ENCODE measurements at regions not wholly inside any gene's neighbourhood (a gene's known extent, or its start where the extent isn't known, plus 50 kb on each side); places are given as distances from the start of the nearest gene placed in this dataset.

DNA sequence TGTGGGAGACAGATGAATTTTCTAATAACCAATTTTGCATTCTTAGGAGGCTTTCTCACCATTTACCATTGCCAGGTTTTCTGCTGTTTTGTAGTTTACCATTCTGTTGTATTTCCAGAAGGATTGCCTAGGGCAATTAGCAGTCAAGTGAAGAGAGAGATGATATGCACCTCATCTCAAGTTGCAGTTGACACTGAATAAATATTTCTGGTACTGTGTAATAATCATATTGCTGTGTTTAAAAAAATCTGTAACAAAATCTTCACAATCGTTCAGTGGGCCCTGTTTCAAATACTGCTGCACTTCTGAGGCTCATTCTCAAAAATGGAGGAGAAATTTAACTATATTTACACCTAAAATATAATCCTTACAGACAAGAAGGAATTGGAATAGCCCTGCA is 706.1 kb upstream of the PTPRD start:
- DNase-seq (ENCODE audit: insufficient read length, low spot score) (no peak), FAIRE-seq (no peak)
- no peak for TF ChIP-seq POLR2A (IDR thresholded peaks at IDR 0.05; ENCODE audit: low read depth, low read length)

DNA sequence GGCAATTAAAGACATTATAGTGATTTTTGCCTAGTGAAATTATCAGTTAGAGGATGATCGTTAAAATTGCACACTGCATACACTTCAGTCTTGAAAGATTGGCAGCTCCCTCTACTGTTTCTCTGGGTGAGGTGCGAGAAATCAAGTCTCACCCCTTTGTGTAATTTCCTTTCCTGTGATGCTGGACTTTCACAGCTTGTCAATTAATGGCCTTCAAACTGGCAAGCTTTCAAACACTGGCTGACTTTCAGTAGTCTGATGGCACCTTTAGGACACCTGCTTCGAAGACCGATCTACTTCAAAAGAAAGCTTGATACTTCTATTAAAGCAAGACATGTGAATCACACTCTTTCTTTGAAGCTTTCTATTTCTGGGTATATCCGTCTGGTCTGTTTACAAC is 706.7 kb upstream of the PTPRD start:
- TF ChIP-seq POLR2A (IDR thresholded peaks at IDR 0.05; ENCODE audit: low read depth, low read length) = no peak
- no peak for DNase-seq (ENCODE audit: insufficient read length, low spot score)
- peak; percentile 73 for FAIRE-seq

DNA sequence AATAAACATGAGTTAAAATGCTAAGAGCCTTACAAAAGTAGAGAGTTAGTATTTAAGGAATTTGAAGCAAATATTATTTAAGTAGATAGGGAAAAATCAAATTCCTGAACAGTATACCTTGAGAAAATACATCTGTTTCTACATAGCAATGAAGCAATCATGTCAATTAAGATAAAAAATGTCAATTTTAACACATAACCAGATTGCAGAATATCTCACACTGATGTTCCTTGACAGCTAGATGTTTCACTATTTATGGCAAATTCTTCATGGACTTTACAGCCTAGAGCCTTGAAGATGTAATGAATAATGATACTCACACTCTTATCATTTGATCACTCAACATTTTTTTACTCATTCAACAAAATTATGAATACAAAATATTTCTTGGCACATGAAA is 708.2 kb upstream of the PTPRD start:
- DNase-seq (ENCODE audit: insufficient read length, low spot score) (no peak), FAIRE-seq (no peak)
- TF ChIP-seq POLR2A (IDR thresholded peaks at IDR 0.05; ENCODE audit: low read depth, low read length) = no peak

DNA sequence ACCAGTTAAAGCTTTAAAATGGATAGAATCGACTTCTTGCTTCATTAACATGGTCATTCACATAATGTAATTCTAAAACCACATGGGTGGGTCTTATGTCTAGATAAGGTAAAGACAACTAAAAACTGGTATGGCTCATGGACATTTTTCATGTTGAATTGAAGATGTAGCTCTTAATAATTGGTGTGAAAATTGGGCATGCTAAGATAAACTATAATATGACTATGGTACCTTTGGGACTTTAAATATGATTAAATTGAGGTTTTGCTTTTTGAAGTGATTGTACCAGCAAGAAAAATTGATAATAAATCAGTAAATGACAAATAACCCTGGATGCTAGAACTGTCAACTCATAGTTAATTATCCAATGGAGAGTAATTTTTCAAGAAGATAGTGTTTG is 710.7 kb upstream of the PTPRD start:
- no peak for FAIRE-seq
- TF ChIP-seq POLR2A (IDR thresholded peaks at IDR 0.05; ENCODE audit: low read depth, low read length) = no peak
- no peak for DNase-seq (ENCODE audit: insufficient read length, low spot score)

DNA sequence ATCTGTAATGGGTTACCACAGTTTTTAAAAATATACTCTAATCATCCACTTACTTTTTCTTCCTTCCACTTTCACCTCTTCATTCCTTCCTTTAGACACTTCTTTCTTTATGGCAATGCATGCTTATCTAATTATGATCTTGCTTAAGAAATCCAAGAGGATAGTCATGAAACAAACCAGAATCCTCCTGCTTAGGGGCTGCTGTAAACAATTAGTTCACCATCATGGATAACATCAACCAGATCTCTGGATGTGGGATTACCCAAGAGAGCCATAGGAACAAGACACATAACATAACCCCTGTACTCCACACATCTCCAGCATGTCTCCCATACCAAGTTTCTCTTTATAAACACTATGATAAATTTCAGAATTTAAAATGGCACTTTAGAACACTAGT is 713.4 kb upstream of the PTPRD start:
- TF ChIP-seq POLR2A (IDR thresholded peaks at IDR 0.05; ENCODE audit: low read depth, low read length) = no peak
- no peak for DNase-seq (ENCODE audit: insufficient read length, low spot score)
- no peak for FAIRE-seq

DNA sequence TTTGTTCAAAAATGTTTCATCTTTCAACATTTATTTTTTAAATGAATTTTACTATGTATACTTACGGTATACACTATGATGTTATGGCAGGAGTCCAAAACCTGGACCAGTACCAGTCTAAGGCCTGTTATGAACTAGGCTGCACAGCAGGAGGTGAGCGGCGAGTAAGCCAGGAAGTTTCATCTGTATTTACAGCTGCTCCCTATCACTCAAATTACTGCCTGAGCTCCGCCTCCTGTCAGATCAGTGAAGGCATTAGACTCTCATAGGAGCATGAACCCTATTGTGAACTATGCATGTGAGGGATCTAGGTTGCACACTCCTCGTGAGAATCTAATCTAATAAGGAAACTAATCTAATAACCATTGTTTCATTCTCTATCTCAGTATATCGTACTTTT is 715.5 kb upstream of the PTPRD start:
- DNase-seq (ENCODE audit: insufficient read length, low spot score) (no peak), FAIRE-seq (no peak)
- TF ChIP-seq POLR2A (IDR thresholded peaks at IDR 0.05; ENCODE audit: low read depth, low read length) = no peak

DNA sequence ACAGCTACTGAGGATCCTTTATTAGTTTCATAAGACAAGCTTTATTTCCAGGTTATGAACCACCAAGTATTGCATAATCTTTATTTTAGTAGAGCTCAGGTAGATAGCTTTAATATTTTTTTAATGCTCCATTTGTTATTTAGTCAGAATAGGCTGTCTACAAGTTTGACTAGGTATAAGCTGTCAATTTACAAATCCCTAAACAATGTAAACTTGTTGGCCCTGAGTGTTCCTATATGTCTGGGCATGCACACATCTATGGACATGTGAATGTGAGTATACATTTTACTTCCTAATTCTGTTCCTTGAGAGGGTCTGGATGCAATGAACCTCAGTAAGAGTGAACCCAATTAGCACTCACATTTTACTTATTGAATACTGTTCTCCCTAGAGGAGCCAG is 722.2 kb upstream of the PTPRD start:
- TF ChIP-seq POLR2A (IDR thresholded peaks at IDR 0.05; ENCODE audit: low read depth, low read length) = no peak
- no peak for DNase-seq (ENCODE audit: insufficient read length, low spot score)
- no peak for FAIRE-seq

DNA sequence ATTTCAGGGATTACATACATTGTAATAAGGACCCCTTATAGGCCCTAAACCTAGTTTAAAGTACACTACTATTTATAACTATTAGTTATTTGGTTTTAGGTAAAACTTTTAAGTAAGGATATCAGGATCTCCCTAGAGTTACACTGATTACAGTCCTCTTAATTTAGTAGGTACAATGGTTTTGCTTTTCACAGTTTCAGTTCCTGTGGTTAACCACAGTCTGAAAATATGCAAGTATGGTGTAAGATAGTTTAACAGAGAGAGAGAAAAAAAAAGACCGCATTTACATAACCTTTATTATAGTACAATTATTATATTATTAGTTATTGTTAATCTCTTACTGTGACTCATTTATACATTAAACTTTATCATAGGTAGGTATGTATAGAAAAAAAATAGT is 725.3 kb upstream of the PTPRD start:
- no peak for DNase-seq (ENCODE audit: insufficient read length, low spot score)
- no peak for FAIRE-seq
- TF ChIP-seq POLR2A (IDR thresholded peaks at IDR 0.05; ENCODE audit: low read depth, low read length) = no peak

DNA sequence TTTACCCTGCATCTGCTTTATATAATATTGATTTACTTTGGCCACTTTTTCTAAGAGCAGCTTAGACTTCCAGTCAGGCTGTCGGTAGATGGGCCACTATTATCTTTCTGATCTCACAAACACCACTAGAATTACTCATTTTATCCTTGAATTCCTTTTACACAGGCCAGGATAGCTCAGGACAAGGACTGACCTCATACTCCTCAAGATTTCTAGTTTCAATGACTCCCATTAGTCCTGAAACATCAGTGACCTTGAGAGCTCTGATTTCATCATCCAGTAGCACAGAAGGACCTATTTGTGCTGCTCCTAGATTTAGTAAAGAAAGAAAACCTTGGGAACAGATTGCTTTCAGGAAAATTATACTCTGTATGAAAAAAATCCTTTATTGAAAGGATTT is 727.9 kb upstream of the PTPRD start:
- no peak for FAIRE-seq
- no peak for TF ChIP-seq POLR2A (IDR thresholded peaks at IDR 0.05; ENCODE audit: low read depth, low read length)
- no peak for DNase-seq (ENCODE audit: insufficient read length, low spot score)

DNA sequence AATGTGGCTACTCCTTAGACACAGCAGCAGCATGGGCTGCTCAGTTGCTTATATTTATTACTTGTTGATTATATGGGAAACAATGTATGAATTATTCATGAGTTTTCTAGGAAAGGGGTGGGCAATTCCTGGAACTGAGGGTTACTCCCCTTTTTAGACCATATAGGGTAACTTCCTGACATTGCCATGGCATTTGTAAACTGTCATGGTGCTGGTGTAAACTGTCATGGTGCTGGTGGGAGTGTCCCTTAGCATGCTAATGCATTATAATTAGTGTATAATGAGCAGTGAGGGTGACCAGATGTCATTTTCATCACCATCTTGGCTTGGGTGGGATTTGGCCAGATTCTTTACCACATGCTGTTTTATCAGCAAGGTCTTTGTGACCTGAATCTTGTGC is 734.6 kb upstream of the PTPRD start:
- no peak for FAIRE-seq
- DNase-seq (ENCODE audit: insufficient read length, low spot score) = no peak
- no peak for TF ChIP-seq POLR2A (IDR thresholded peaks at IDR 0.05; ENCODE audit: low read depth, low read length)

DNA sequence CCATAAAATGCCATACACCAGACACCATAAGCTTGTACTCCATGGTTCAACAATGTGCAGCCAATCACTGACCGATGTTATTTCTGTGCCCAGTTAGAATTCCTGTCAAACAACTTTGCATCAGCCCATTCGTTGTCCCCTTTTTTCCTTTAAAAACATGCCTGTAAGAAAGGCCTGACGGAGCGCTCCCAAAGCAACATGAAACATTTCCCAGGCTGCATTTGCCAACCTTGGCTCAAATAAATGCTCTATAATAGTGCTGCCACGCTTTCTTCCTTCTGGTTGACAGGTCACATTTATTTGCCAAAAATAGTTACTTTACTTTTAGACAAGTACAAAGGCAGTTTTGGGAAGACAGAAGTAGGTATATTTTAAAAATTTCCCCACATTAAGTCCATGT is 735.6 kb upstream of the PTPRD start:
- FAIRE-seq (no peak), DNase-seq (ENCODE audit: insufficient read length, low spot score) (no peak)
- no peak for TF ChIP-seq POLR2A (IDR thresholded peaks at IDR 0.05; ENCODE audit: low read depth, low read length)

DNA sequence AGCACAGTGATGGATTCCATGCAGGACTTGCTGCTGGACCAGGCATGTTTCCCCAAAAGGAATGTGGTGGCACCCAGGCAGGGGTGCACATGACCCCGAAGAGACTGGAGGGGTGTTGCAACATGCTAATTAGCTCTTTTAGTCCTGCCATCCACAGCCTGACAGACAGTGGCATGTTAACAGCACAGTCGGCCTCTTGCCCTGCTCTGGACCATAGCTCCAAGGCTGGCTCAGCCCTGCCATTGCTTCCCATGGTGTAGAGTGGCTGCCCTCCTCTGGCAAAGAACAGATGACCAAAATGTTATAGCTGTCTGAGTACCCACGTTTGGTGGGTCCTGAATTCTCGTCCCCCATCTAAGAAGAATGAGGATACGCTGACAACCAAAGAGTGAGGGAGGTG is 736.4 kb upstream of the PTPRD start:
- no peak for DNase-seq (ENCODE audit: insufficient read length, low spot score)
- no peak for FAIRE-seq
- TF ChIP-seq POLR2A (IDR thresholded peaks at IDR 0.05; ENCODE audit: low read depth, low read length) = no peak

DNA sequence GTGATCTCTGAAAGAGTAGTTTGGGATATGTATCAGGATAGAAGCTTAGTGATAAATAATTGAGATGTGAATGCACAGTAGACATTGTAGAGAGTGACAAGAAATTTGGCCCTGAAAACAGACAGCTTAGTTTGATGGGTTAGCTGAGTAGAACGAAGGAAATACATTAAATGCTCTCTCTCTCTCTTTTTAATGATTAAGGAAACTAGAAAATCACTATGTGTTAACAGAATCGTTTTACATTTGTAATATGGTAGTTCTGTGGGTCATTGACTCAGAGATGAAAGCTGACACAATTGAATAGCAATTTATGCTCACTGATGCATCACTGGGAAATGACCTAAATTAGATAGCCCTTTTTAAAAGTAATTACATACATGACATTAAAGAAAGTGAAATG is 739.8 kb upstream of the PTPRD start:
- DNase-seq (ENCODE audit: insufficient read length, low spot score) (no peak), FAIRE-seq (no peak)
- TF ChIP-seq POLR2A (IDR thresholded peaks at IDR 0.05; ENCODE audit: low read depth, low read length) = no peak

DNA sequence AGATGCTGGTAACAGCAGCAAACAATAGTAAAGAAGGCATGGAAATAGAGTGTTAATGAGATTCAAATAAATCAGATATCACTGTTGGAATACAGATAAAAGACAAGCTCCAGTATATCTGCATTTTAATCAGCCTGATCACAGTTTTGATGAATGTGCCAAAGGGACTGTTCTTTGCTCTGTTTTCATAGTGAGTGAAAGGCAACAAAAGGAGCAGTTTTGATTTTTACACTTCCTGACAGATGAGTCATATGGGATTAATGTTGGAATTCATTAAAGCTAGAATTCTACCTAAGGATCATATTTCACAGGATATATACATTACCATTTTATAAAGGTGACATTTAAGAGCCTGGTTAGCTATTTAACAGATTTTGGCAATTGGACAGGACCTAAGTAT is 743.3 kb upstream of the PTPRD start:
- FAIRE-seq (peak; percentile 11), DNase-seq (ENCODE audit: insufficient read length, low spot score) (no peak)
- TF ChIP-seq POLR2A (IDR thresholded peaks at IDR 0.05; ENCODE audit: low read depth, low read length) = no peak

DNA sequence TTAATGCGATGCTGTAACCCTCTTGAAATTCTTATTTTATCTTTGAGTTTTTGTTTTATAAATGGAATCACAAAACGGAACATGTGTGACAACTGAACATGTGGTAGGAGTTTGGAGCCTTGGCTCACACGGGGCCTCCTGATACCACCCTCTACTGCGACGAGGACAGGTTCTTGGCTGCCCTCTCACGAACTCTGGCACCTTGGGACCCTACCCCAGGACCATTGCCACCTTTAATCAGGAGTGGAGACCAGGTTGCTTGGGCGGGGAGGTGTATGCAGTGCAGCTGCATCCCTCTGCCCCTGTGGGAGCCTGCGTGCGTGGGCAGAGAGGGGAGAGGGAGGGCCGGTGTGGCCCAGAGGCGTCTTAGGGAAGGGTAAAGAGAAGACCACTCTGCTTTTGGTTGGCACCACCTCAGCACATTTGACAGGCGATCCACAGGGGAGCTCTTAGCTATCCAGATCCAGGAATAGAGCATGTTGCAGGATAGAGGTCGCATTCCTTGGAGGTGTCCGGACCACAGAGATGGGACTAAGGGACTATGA is 753.9 kb upstream of the PTPRD start:
- FAIRE-seq = no peak
- TF ChIP-seq POLR2A (IDR thresholded peaks at IDR 0.05; ENCODE audit: low read depth, low read length) = no peak
- DNase-seq (ENCODE audit: insufficient read length, low spot score) = no peak

DNA sequence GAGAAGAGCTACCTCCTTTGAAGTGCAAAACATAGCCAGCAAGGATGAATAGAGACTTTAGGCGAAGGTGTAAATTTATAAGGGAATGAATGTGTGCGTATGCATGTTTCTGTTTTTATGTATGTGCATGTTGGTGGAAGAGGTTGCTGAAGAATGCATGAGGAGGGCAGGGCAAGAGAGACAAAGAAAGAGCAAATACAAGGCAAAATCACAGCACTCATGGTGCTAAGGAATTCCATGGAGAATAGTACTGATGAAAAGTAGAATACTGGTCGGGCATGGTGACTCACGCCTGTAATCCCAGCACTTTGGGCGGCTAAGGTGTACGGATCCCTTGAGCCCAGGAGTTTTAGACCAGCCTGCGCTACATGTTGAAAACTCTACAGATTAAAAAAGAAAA is 762.1 kb upstream of the PTPRD start:
- FAIRE-seq = no peak
- no peak for DNase-seq (ENCODE audit: insufficient read length, low spot score)
- TF ChIP-seq POLR2A (IDR thresholded peaks at IDR 0.05; ENCODE audit: low read depth, low read length) = no peak

Data from H54 (cell line).